ENCODE measurements at regions not wholly inside any gene's neighbourhood (a gene's known extent, or its start where the extent isn't known, plus 50 kb on each side); places are given as distances from the start of the nearest gene placed in this dataset.
A peak's percentile ranks its signal among the peaks of the same experiment; 100 is the strongest.
"Not testable (repeated sequence)": the region's sequence is repeated elsewhere in the genome, so short reads cannot be mapped to it uniquely, and the experiment has no call there.

DNA sequence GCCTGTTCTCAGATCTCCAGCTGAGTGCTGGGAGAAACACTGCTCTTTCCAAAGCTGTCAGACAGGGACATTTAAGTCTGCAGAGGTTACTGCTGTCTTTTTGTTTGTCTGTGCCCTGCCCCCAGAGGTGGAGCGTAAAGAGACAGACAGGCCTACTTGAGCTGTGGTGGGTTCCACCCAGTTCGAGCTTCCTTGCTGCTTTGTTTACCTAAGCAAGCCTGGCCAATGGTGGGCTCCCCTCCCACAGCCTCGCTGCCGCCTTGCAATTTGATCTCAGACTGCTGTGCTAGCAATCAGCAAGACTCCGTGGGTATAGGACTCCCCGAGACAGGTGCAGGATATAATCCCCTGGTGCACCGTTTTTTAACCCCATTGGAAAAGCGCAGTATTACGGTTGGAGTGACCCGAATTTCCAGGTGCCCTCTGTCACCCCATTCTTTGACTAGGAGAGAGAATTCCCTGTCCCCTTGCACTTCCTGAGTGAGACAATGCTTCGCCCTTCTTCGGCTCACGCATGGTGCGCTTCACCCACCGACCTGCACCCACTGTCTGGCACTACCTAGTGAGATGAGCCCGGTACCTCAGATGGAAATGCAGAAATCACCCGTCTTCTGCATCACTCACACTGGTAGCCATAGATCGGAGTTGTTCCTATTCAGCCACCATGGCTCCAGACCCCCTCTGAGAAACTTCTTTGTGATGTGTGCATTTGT is 650.3 kb upstream of the ALG10B start:
- no peak for DNase-seq (ENCODE audit: low read depth)
- no peak overlapping the region for H3K4me3 ChIP-seq (ENCODE audit: low read depth, low read length)
- no peak for TF ChIP-seq CTCF (conservative IDR thresholded peaks at IDR 0.05; ENCODE audit: low read depth, low read length)

DNA sequence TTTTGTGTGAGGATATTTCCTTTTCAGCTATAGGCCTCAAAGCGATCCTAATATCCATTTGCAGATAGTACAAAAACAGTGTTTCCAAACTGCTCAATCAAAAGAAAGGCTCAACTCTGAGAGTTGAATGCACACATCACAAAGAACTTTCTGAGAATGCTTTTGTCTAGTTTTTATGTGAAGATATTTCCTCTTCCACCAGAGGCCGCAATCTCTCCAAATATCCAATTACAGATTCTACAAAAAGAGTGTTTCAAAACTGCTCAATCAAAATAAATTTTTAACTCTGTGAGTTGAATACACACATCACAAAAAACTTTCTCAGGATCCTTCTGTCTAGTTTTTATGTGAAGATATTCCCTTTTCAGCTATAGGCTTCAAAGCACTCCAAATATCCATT is 648.0 kb upstream of the ALG10B start:
- H3K4me3 ChIP-seq (ENCODE audit: low read depth, low read length); DNase-seq (ENCODE audit: low read depth): not testable (repeated sequence)

DNA sequence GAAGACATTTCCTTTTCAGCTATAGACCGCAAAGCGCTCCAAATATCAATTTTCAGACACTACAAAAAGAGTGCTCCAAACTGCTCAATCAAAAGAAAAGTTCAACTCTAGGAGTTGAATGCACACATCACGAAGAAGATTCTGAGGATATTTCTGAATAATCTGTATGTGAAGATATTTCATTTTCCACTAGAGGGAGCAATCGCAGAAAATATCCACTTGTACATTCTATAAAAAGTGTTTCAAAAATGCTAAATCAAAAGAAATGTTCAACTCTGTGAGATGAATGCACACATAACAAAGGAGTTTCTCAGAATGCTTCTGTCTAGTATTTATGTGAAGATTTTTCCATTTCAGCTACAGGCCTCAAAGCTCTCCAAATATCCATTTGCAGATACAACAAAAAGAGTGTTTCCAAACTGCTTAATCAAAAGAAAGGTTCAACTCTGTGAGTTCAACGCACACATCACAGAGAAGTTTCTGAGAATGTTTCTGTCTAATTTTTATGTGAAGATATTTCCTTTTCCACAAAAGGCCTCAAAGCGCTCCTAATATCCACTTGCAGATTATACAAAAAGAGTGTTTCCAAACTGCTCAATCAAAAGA is 643.8 kb upstream of the ALG10B start:
- H3K4me3 ChIP-seq (ENCODE audit: low read depth, low read length) = no peak overlapping the region
- no peak for DNase-seq (ENCODE audit: low read depth)
- TF ChIP-seq CTCF (conservative IDR thresholded peaks at IDR 0.05; ENCODE audit: low read depth, low read length) = peak; percentile 40

- no peak for TF ChIP-seq CTCF (conservative IDR thresholded peaks at IDR 0.05; ENCODE audit: low read depth, low read length)
- no peak for DNase-seq (ENCODE audit: low read depth)
- no peak overlapping the region for H3K4me3 ChIP-seq (ENCODE audit: low read depth, low read length)
These were observed 595.7 kb upstream of the ALG10B start for GRCh38 chr12:37720846-37721245.

GRCh38 chr12:37733856-37734255 is 582.7 kb upstream of the ALG10B start:
- DNase-seq (ENCODE audit: low read depth) = no peak
- H3K4me3 ChIP-seq (ENCODE audit: low read depth, low read length) = no peak overlapping the region
- no peak for TF ChIP-seq CTCF (conservative IDR thresholded peaks at IDR 0.05; ENCODE audit: low read depth, low read length)

All from epithelial cell of proximal tubule (primary cell).